IMR-90 (cell line): ENCODE measurements at regions not wholly inside any gene's neighbourhood (a gene's known extent, or its start where the extent isn't known, plus 50 kb on each side); places are given as distances from the start of the nearest gene placed in this dataset.

Experiments
- ATAC-seq: fragments of 200-7000 bp; cut with Tn5 transposase; 2 replicates; pipeline ENCODE4 v1.9.1; 2020; ENCODE audit warnings: low read depth, mild to moderate bottlenecking, moderate library complexity
- BruUV-seq: library from RNA; stranded (reverse); fragments of 400-500 nt; replicated peaks from 2 replicates; lab custom pipeline; 2021; lab: Mats Ljungman, UMichigan
- CTCF ChIA-PET: fragments of 300-600 bp; formaldehyde crosslinking; extraction: SDS; loops from one replicate; lab custom pipeline; 2021; ENCODE audit warnings: antibody characterized with exemption; lab: Yijun Ruan, JAX
- POLR2A ChIA-PET: fragments of 300-600 bp; sonication (Branson Sonifier 250); formaldehyde crosslinking; loops from one replicate; lab custom pipeline; 2022; ENCODE audit warnings: antibody characterized with exemption; ENCODE audit not compliant: unreplicated experiment; lab: Charles Lee
- DNase-seq: peaks from one replicate; pipeline ENCODE4 v3.0.0; 2013
- H2AFZ ChIP-seq: replicated peaks from 2 replicates; pipeline ENCODE3; 2013; ENCODE audit warnings: low read length, mild to moderate bottlenecking; ENCODE audit not compliant: poor library complexity
- H2AK5ac ChIP-seq: 2 replicates; pipeline ENCODE4 v1.6.1; 2013; ENCODE audit warnings: low read depth, low read length, inconsistent platforms
- H2AK9ac ChIP-seq: replicated peaks from 2 replicates; pipeline ENCODE3; 2013; ENCODE audit warnings: mild to moderate bottlenecking, low read depth, low read length, moderate library complexity; ENCODE audit not compliant: poor library complexity
- H2BK120ac ChIP-seq: 2 replicates; pipeline ENCODE4 v1.6.1; 2013; ENCODE audit warnings: low read depth, low read length, inconsistent platforms
- H2BK15ac ChIP-seq: 3 replicates; pipeline ENCODE4 v1.6.1; 2013; ENCODE audit warnings: low read depth, low read length, inconsistent platforms
- H2BK20ac ChIP-seq: 2 replicates; pipeline ENCODE4 v1.6.1; 2013; ENCODE audit warnings: low read depth, mild to moderate bottlenecking, inconsistent platforms, low read length, moderate library complexity
- H2BK5ac ChIP-seq: 2 replicates; pipeline ENCODE4 v1.6.1; 2013; ENCODE audit warnings: mild to moderate bottlenecking, low read depth, low read length, inconsistent platforms; ENCODE audit not compliant: poor library complexity, severe bottlenecking
- H3K14ac ChIP-seq: replicated peaks from 2 replicates; pipeline ENCODE4 v1.6.1; 2013; ENCODE audit warnings: low read depth, low read length, inconsistent platforms
- H3K18ac ChIP-seq: 2 replicates; pipeline ENCODE4 v1.6.1; 2013; ENCODE audit warnings: low read depth, low read length, control low read depth
- H3K23ac ChIP-seq: 2 replicates; pipeline ENCODE4 v1.6.1; 2013; ENCODE audit warnings: low read depth, low read length, inconsistent platforms
- H3K27ac ChIP-seq: 2 replicates; pipeline ENCODE4 v1.5.1; 2013; ENCODE audit warnings: mild to moderate bottlenecking, control low read depth, low read length; ENCODE audit not compliant: insufficient read depth
- H3K27me3 ChIP-seq: 2 replicates; pipeline ENCODE4 v1.6.1; 2013; ENCODE audit warnings: low read length; ENCODE audit not compliant: control insufficient read depth, insufficient read depth
- H3K36me3 ChIP-seq: 2 replicates; pipeline ENCODE4 v1.6.1; 2013; ENCODE audit warnings: low read length, mixed read lengths; ENCODE audit not compliant: control insufficient read depth, insufficient read depth
- H3K4ac ChIP-seq: 2 replicates; pipeline ENCODE4 v1.6.1; 2013; ENCODE audit warnings: low read depth, low read length, inconsistent platforms
- H3K4me1 ChIP-seq: 2 replicates; pipeline ENCODE4 v1.6.1; 2013; ENCODE audit warnings: low read length, mixed read lengths; ENCODE audit not compliant: control insufficient read depth, insufficient read depth
- H3K4me2 ChIP-seq: 2 replicates; pipeline ENCODE4 v1.6.1; 2013; ENCODE audit warnings: low read depth, mild to moderate bottlenecking, control low read depth, low read length, moderate library complexity
- H3K4me3 ChIP-seq: 2 replicates; pipeline ENCODE4 v1.5.1; 2013; ENCODE audit warnings: low read depth, mild to moderate bottlenecking, control low read depth, low read length, moderate library complexity; ENCODE audit not compliant: insufficient read depth
- H3K56ac ChIP-seq: 2 replicates; pipeline ENCODE4 v1.6.1; 2013; ENCODE audit warnings: low read length, inconsistent platforms; ENCODE audit not compliant: insufficient read depth; ENCODE audit errors: extremely low read depth
- H3K79me1 ChIP-seq, 2 experiments: 2 replicates each; pipeline ENCODE4 v1.6.1; 2013; ENCODE audit warnings: low read length in 2 of 2, inconsistent platforms in 1 of 2, low read depth in 1 of 2
- H3K9ac ChIP-seq: 2 replicates; pipeline ENCODE4 v1.6.1; 2013; ENCODE audit warnings: low read depth, low read length, control low read depth
- H3K9me1 ChIP-seq: 2 replicates; pipeline ENCODE4 v1.6.1; 2013; ENCODE audit warnings: low read length, inconsistent platforms; ENCODE audit not compliant: insufficient read depth
- H3K9me3 ChIP-seq: 2 replicates; pipeline ENCODE4 v1.6.1; 2013; ENCODE audit warnings: low read length; ENCODE audit not compliant: control insufficient read depth, insufficient read depth
- H4K20me1 ChIP-seq: 2 replicates; pipeline ENCODE4 v1.6.1; 2013; ENCODE audit warnings: low read length, inconsistent platforms; ENCODE audit not compliant: insufficient read depth
- H4K5ac ChIP-seq: 2 replicates; pipeline ENCODE4 v1.6.1; 2013; ENCODE audit warnings: mild to moderate bottlenecking, low read depth, low read length, control low read depth
- H4K8ac ChIP-seq, 2 experiments: 2 replicates each; pipeline ENCODE4 v1.6.1; 2013; ENCODE audit warnings: low read depth in 2 of 2, low read length in 2 of 2, control low read depth in 1 of 2, inconsistent platforms in 1 of 2
- H4K91ac ChIP-seq: 2 replicates; pipeline ENCODE4 v1.6.1; 2013; ENCODE audit warnings: low read depth, low read length, inconsistent platforms; ENCODE audit not compliant: insufficient read depth
- BHLHE40 ChIP-seq: fragments of 150-350 bp; IDR thresholded peaks from 2 replicates; pipeline ENCODE4 v1.6.1; 2016; ENCODE audit warnings: mild to moderate bottlenecking, low read depth, low read length
- MAZ ChIP-seq: IDR thresholded peaks from 2 replicates; pipeline ENCODE4 v1.6.1; 2012; ENCODE audit warnings: low read depth, mild to moderate bottlenecking, low read length, improper control_type of control experiment, moderate library complexity, borderline replicate concordance
- MXI1 ChIP-seq: IDR thresholded peaks from 2 replicates; pipeline ENCODE4 v1.6.1; 2012; ENCODE audit warnings: low read depth, mild to moderate bottlenecking, low read length, moderate library complexity, borderline replicate concordance
- RAD21 ChIP-seq: IDR thresholded peaks from 2 replicates; pipeline ENCODE4 v1.6.1; 2012; ENCODE audit warnings: low read length, improper control_type of control experiment
- RCOR1 ChIP-seq: IDR thresholded peaks from 2 replicates; pipeline ENCODE4 v1.6.1; 2012; ENCODE audit warnings: mild to moderate bottlenecking, low read length, improper control_type of control experiment; ENCODE audit not compliant: insufficient replicate concordance
- WGBS, 2 experiments: methylation state at CpG; one replicate each; pipeline versions ENCODE4 v1.1.5 to v1.1.7; 2013; ENCODE audit warnings: missing lambda C conversion rate in 2 of 2; ENCODE audit not compliant: insufficient read length in 1 of 2; ENCODE audit errors: extremely low coverage in 2 of 2; 5-methylcytosine and 5-hydroxymethylcytosine counted together
- dilution Hi-C: fragments of 300-500 bp; cut with HindIII; formaldehyde crosslinking; loops from one replicate; pipeline ENCODE4 v1.14.3; 2018; ENCODE audit warnings: low sequenced_read_pairs; ENCODE audit not compliant: unreplicated experiment
- in situ Hi-C: fragments of 300-500 bp; cut with MboI; formaldehyde crosslinking; loops from 3 replicates; pipeline ENCODE4 v1.14.3; 2019; ENCODE audit warnings: low sequenced_read_pairs, inconsistent platforms, mixed read lengths
- intact Hi-C: fragments of 100-400 bp; cut with micrococcal nuclease; formaldehyde crosslinking; loops from 2 replicates; pipeline ENCODE4 v1.10.0; 2022
- TF ChIP-seq, protein P1 (sequence below): fragments of 150-350 bp; IDR thresholded peaks from 2 replicates; pipeline ENCODE4 v1.6.1; 2017; ENCODE audit warnings: mild to moderate bottlenecking, antibody characterized with exemption, low read length, low read depth

DNA sequence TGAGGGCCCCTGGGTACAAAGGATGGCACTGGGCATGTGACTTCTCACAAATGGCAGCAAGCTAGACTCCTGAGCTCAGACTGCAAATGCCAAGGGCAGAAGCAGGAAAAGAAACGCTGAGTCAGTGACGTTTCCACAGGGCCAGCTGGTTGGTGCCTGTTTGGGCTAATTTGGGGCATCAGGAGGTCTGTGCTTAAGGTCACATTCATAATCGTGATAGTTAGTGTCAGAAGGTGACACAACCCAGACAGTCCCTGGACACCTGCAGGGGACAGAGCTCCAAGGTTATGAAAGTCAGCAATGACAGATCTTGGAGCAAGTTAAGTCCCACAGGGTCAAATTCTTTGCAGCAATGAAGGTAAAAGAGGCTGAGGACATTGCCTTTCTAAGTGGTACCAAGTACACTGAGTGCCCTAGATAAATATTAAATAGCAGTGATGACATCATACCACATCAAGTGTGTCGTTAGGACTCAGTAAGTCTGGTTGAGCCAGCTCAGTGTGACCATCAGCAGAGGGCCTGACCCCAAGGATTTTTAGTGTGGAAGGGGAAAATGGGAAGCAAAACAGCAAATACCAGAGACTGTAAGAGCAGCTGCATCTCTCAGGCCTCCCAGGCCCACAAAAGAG, 556.9 kb upstream of the CFAP20DC start:
- Histone ChIP-seq H4K20me1 (no peaks in the 10 kb centered on the region), H2BK20ac (no peak overlapping the region), H2BK15ac (no peak overlapping the region), H3K4me3 (no peak overlapping the region), H3K4me1 (peaks cover 2% of the 10 kb centered on the region; the same call in 1 of the 2 replicates), H3K79me1 (no peaks in the 10 kb centered on the region), H3K14ac (no peak overlapping the region), H3K27ac (no peak overlapping the region), H4K8ac (no peak overlapping the region), H3K18ac (no peak overlapping the region), H3K36me3 (no peaks in the 10 kb centered on the region), H2AK9ac (no peak overlapping the region), H4K91ac (no peak overlapping the region), H3K9ac (no peak overlapping the region), H2AK5ac (no peak overlapping the region), H3K4ac (no peak overlapping the region), H2BK5ac (no peak overlapping the region), H3K23ac (no peak overlapping the region), H3K4me2 (no peak overlapping the region), H3K9me3 (no peaks in the 10 kb centered on the region), H3K9me1 (no peaks in the 10 kb centered on the region), H2BK120ac (no peak overlapping the region), H2AFZ (no peak overlapping the region), H3K27me3 (peaks cover 5% of the 10 kb centered on the region; the same call in 1 of the 2 replicates), H4K5ac (no peak overlapping the region), H3K56ac (no peak overlapping the region)
- in situ Hi-C loops = no loop called here
- no TSS peak for BruUV-seq
- dilution Hi-C loops = no loop called here
- TF ChIP-seq RAD21 = no peak
- no peak for TF ChIP-seq MXI1
- TF ChIP-seq RCOR1 = no peak
- TF ChIP-seq, protein P1, sequence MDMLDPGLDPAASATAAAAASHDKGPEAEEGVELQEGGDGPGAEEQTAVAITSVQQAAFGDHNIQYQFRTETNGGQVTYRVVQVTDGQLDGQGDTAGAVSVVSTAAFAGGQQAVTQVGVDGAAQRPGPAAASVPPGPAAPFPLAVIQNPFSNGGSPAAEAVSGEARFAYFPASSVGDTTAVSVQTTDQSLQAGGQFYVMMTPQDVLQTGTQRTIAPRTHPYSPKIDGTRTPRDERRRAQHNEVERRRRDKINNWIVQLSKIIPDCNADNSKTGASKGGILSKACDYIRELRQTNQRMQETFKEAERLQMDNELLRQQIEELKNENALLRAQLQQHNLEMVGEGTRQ = no peak
- no peak for TF ChIP-seq MAZ
- TF ChIP-seq BHLHE40 = no peak
- ChIA-PET POLR2A (no interaction called here), CTCF (interaction anchor here (0.7 to 1.1 kb wide), 3 partner anchors 35 to 251 kb away, joined by 3 to 4 read pairs (median 3); no protein-coding TSS in a partner anchor)
- DNase-seq (no peak), ATAC-seq (no peak)
- WGBS, 2 experiments = 71% methylated on average over 1 of the region's 4 CpGs; no CpG with 5 or more reads in 1 of the 2 experiments
- intact Hi-C loops = no loop called here
